Stomach (tissue), 8 donors: ENCODE measurements at regions not wholly inside any gene's neighbourhood (a gene's known extent, or its start where the extent isn't known, plus 50 kb on each side); places are given as distances from the start of the nearest gene placed in this dataset.
"Not testable (repeated sequence)": the region's sequence is repeated elsewhere in the genome, so short reads cannot be mapped to it uniquely, and the experiment has no call there.

Experiments
- DNase-seq, 2 donors: peaks; one replicate each; pipeline versions ENCODE4 v3.0.0 to v3.0.0-alpha.2; 2013 to 2019
- H3K27ac ChIP-seq, 5 donors: fragments of 200-600 bp in 4 of 5; sonication (generic) in 4 of 5; one replicate each; pipeline ENCODE4 v1.5.1; 2013 to 2019; ENCODE audit warnings: mild to moderate bottlenecking in 1 of 5, moderate library complexity in 1 of 5
- H3K27me3 ChIP-seq, 3 donors: fragments of 200-600 bp; sonication (generic); one replicate each; pipeline ENCODE4 v1.5.1; 2017 to 2019; ENCODE audit warnings: mixed run types in 1 of 3
- H3K36me3 ChIP-seq, 4 donors: fragments of 200-600 bp; sonication (generic); 1 replicate in 3 of 4; 2 replicates in 1 of 4; pipeline ENCODE4 v1.5.1; 2016 to 2019
- H3K4me1 ChIP-seq, 4 donors: fragments of 200-600 bp; sonication (generic); one replicate each; pipeline ENCODE4 v1.5.1; 2016 to 2019
- H3K4me3 ChIP-seq, 4 donors: fragments of 200-600 bp; sonication (generic) in 3 of 4; one replicate each; pipeline ENCODE4 v1.5.1; 2016 to 2019; ENCODE audit warnings: mild to moderate bottlenecking in 1 of 4
- H3K9me3 ChIP-seq, 4 donors: fragments of 200-600 bp; sonication (generic); one replicate each; pipeline ENCODE4 v1.5.1; 2016 to 2019
- EP300 ChIP-seq: sonication (generic); formaldehyde crosslinking; IDR thresholded peaks from one replicate; pipeline ENCODE4 v1.6.1; 2017; ENCODE audit warnings: antibody characterized with exemption
- POLR2A ChIP-seq, 4 donors: fragments of 450-650 bp; IDR thresholded peaks; one replicate each; pipeline ENCODE4 v1.6.1; 2016; ENCODE audit warnings: antibody characterized with exemption in 4 of 4, control low read depth in 2 of 4, mild to moderate bottlenecking in 1 of 4, moderate library complexity in 1 of 4
- POLR2AphosphoS5 ChIP-seq, 3 donors: sonication (generic); formaldehyde crosslinking; IDR thresholded peaks; one replicate each; pipeline ENCODE4 v1.6.1; 2016; ENCODE audit warnings: antibody characterized with exemption in 3 of 3
- WGBS, 5 donors: extraction: QIAGEN DNeasy Blood & Tissue Kit in 3 of 5; methylation state at CpG; one replicate each; pipeline versions ENCODE4 v1.1.5 to v1.1.7; 2013 to 2018; 5-methylcytosine and 5-hydroxymethylcytosine counted together
- intact Hi-C: fragments of 100-400 bp; cut with DNase I; formaldehyde crosslinking; loops from one replicate; pipeline ENCODE4 v1.15.1; 2023; ENCODE audit warnings: low total_unique reads
- TF ChIP-seq, protein P1 (sequence below), 7 experiments: fragments of 450-650 bp in 4 of 7; fragments of 200-600 bp in 3 of 7; sonication (generic) in 3 of 7; IDR thresholded peaks; one replicate each; pipeline ENCODE4 v1.5.1; 2016 to 2019; ENCODE audit warnings: antibody characterized with exemption in 7 of 7, control low read depth in 2 of 7, mild to moderate bottlenecking in 1 of 7
- donor health status: healthy with polysubstance abuse.
- donor health status: Bipolar disorder and iron deficiency.
- donor health status: healthy.

- H3K27ac ChIP-seq, H3K27me3 ChIP-seq, intact Hi-C loops, H3K9me3 ChIP-seq, H3K4me3 ChIP-seq, H3K4me1 ChIP-seq, H3K36me3 ChIP-seq, DNase-seq: not testable (repeated sequence)
- 87 to 91% (median 89%) methylated on average over 6 of the region's 6 CpGs for WGBS, 5 donors
These were observed 50.3 kb upstream of the UGT2B15 start for GRCh38 chr4:68720723-68721122.

DNA sequence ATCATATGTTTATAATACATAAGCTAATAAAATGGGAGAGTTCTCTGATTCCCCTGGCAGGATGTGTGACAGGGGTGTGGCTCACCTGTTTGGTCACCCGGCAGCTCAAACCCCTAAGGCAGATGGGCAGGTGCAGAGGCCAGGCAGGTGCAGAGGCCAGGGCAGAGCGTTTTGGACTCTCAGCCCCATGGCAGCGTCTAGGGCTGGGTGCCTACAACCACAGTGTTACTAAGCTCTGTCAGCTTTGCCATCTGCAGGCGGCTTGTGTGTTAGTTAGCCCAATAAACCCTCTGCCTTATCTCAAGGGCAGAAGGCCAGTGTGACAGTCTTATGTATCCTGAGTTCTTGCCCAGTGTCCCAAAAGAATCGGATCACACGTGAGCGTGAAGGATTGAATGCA is 54.0 kb upstream of the UGT2B15 start:
- Histone ChIP-seq H3K27me3 (no peaks in the 10 kb centered on the region), H3K27ac (no peak overlapping the region), H3K36me3 (no peaks in the 10 kb centered on the region), H3K4me1 (no peaks in the 10 kb centered on the region), H3K9me3 (peaks cover 0 to 8% (median 0%) of the 10 kb centered on the region in 4 donors), H3K4me3 (no peak overlapping the region)
- WGBS, 5 donors, result 73 to 90% (median 84%) methylated on average over 7 of the region's 7 CpGs
- DNase-seq, result no peak
- intact Hi-C loops, result no loop called here
- TF ChIP-seq POLR2A (IDR thresholded peaks at IDR 0.05) (no peak), EP300 (no peak), POLR2AphosphoS5 (IDR thresholded peaks at IDR 0.05) (no peak)
- TF ChIP-seq, protein P1, sequence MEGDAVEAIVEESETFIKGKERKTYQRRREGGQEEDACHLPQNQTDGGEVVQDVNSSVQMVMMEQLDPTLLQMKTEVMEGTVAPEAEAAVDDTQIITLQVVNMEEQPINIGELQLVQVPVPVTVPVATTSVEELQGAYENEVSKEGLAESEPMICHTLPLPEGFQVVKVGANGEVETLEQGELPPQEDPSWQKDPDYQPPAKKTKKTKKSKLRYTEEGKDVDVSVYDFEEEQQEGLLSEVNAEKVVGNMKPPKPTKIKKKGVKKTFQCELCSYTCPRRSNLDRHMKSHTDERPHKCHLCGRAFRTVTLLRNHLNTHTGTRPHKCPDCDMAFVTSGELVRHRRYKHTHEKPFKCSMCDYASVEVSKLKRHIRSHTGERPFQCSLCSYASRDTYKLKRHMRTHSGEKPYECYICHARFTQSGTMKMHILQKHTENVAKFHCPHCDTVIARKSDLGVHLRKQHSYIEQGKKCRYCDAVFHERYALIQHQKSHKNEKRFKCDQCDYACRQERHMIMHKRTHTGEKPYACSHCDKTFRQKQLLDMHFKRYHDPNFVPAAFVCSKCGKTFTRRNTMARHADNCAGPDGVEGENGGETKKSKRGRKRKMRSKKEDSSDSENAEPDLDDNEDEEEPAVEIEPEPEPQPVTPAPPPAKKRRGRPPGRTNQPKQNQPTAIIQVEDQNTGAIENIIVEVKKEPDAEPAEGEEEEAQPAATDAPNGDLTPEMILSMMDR (IDR thresholded peaks at IDR 0.05), result no peak

GRCh38 chr4:68724922-68725321 is 54.5 kb upstream of the UGT2B15 start:
- no peak for DNase-seq
- intact Hi-C loops, result no loop called here
- WGBS, 5 donors, result 87 to 95% (median 93%) methylated on average over 12 of the region's 12 CpGs
- no peak overlapping the region for H3K27ac ChIP-seq
- H3K36me3 ChIP-seq, result no peaks in the 10 kb centered on the region
- H3K4me1 ChIP-seq, result no peaks in the 10 kb centered on the region
- peaks cover 0 to 8% (median 0%) of the 10 kb centered on the region in 4 donors for H3K9me3 ChIP-seq
- no peaks in the 10 kb centered on the region for H3K27me3 ChIP-seq
- no peak overlapping the region for H3K4me3 ChIP-seq
- TF ChIP-seq POLR2AphosphoS5 (IDR thresholded peaks at IDR 0.05) (no peak), EP300 (no peak), POLR2A (IDR thresholded peaks at IDR 0.05) (no peak)
- TF ChIP-seq, protein P1 (IDR thresholded peaks at IDR 0.05), result no peak

GRCh38 chr4:68732653-68733466 is 62.4 kb upstream of the UGT2B15 start:
- peak in 1 of 2 donors; percentile 76 for DNase-seq
- no peaks in the 10 kb centered on the region for H3K36me3 ChIP-seq
- no peak for TF ChIP-seq POLR2A (IDR thresholded peaks at IDR 0.05)
- peak in 2 of 3 donors; percentile 72 to 74 for TF ChIP-seq POLR2AphosphoS5 (IDR thresholded peaks at IDR 0.05)
- H3K27ac ChIP-seq, result peak overlapping the region; percentile 4 to 60 (median 41)
- H3K9me3 ChIP-seq, result peaks cover 0 to 4% (median 2%) of the 10 kb centered on the region in 4 donors
- intact Hi-C loops, result no loop called here
- 10 to 20% (median 12%) methylated on average over 5 of the region's 5 CpGs for WGBS, 5 donors
- peaks cover 0 to 32% (median 0%) of the 10 kb centered on the region in 4 donors for H3K4me1 ChIP-seq
- H3K4me3 ChIP-seq, result no peak overlapping the region
- H3K27me3 ChIP-seq, result no peaks in the 10 kb centered on the region

DNA sequence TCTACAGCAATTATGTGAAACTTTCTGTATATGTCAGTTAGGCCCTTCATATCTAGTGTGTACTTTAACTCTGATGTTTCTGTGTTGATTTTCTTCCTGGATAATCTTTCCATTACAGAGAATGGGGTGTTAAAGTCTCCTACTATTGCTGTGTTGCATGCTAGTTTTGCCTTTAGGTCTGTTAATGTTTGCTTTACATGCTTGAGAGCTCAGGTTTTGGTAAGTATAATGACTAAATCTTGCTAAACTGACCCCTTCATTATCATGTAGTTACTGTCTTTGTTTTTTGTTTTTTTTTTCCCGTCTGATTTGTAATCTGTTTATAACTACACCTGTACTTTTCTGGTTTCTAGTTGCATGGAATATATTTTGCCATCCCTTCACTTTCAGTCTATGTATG is 63.6 kb upstream of the UGT2B15 start:
- 25 to 29% (median 29%) methylated on average over 1 of the region's 1 CpG for WGBS, 5 donors
- H3K27me3 ChIP-seq, result no peaks in the 10 kb centered on the region
- no peak overlapping the region for H3K4me3 ChIP-seq
- peaks cover 0 to 32% (median 0%) of the 10 kb centered on the region in 4 donors for H3K4me1 ChIP-seq
- intact Hi-C loops, result no loop called here
- H3K36me3 ChIP-seq, result no peaks in the 10 kb centered on the region
- H3K27ac ChIP-seq, result peak overlapping the region in 3 of 5 donors; percentile 41 to 67 (median 60)
- TF ChIP-seq EP300 (no peak), POLR2A (IDR thresholded peaks at IDR 0.05) (no peak), POLR2AphosphoS5 (IDR thresholded peaks at IDR 0.05) (no peak)
- TF ChIP-seq, protein P1 (IDR thresholded peaks at IDR 0.05), result no peak
- peaks cover 0 to 4% (median 2%) of the 10 kb centered on the region in 4 donors for H3K9me3 ChIP-seq
- no peak for DNase-seq
